GM23338 (cell line): ENCODE measurements at regions not wholly inside any gene's neighbourhood (a gene's known extent, or its start where the extent isn't known, plus 50 kb on each side); places are given as distances from the start of the nearest gene placed in this dataset.

Experiments used
- ATAC-seq: fragments of 200-7000 bp; cut with Tn5 transposase; 3 replicates; pipeline ENCODE4 v1.9.1; 2020
- DNase-seq: peaks from one replicate; pipeline ENCODE4 v3.0.0-alpha.2; 2015; ENCODE audit warnings: low spot score
- H2AFZ ChIP-seq: fragments of 200-600 bp; sonication (generic); 2 replicates; pipeline ENCODE4 v1.8.0; 2016; ENCODE audit warnings: antibody characterized with exemption, mild to moderate bottlenecking, moderate library complexity
- H3F3A ChIP-seq: fragments of 200-600 bp; sonication (generic); replicated peaks from 2 replicates; pipeline ENCODE4 v1.8.0; 2017; ENCODE audit warnings: antibody characterized with exemption, mixed run types, low read depth
- H3K27ac ChIP-seq: fragments of 200-600 bp; sonication (generic); 2 replicates; pipeline ENCODE4 v1.6.1; 2016; ENCODE audit warnings: low read depth
- H3K27me3 ChIP-seq: fragments of 200-600 bp; sonication (generic); 2 replicates; pipeline ENCODE4 v1.8.0; 2016; ENCODE audit warnings: mild to moderate bottlenecking, mixed run types, moderate library complexity; ENCODE audit not compliant: insufficient read depth
- H3K36me3 ChIP-seq: fragments of 200-600 bp; sonication (generic); 2 replicates; pipeline ENCODE4 v1.8.0; 2016; ENCODE audit warnings: mild to moderate bottlenecking; ENCODE audit not compliant: insufficient read depth
- H3K4me1 ChIP-seq: fragments of 200-600 bp; sonication (generic); 2 replicates; pipeline ENCODE4 v1.8.0; 2016; ENCODE audit warnings: mild to moderate bottlenecking, moderate library complexity; ENCODE audit not compliant: insufficient read depth
- H3K4me2 ChIP-seq: fragments of 200-600 bp; sonication (generic); 2 replicates; pipeline ENCODE4 v1.7.1; 2017; ENCODE audit warnings: mixed run types
- H3K4me3 ChIP-seq: fragments of 200-600 bp; sonication (generic); 2 replicates; pipeline ENCODE4 v1.6.1; 2016; ENCODE audit warnings: mixed run types
- H3K79me2 ChIP-seq: fragments of 200-600 bp; sonication (generic); replicated peaks from 2 replicates; pipeline ENCODE4 v1.8.0; 2017; ENCODE audit warnings: mild to moderate bottlenecking; ENCODE audit not compliant: insufficient read depth
- H3K9me2 ChIP-seq: fragments of 200-600 bp; sonication (generic); 2 replicates; pipeline ENCODE4 v1.8.0; 2017; ENCODE audit not compliant: insufficient read depth
- H4K20me1 ChIP-seq: fragments of 200-600 bp; sonication (generic); replicated peaks from 2 replicates; pipeline ENCODE4 v1.8.0; 2017; ENCODE audit warnings: mild to moderate bottlenecking; ENCODE audit not compliant: insufficient read depth
- H3K27ac Mint-ChIP-seq: 2 replicates; pipeline ENCODE4 v1.8.0; 2020; ENCODE audit warnings: inconsistent platforms, mild to moderate bottlenecking, moderate library complexity, mixed read lengths
- H3K27me3 Mint-ChIP-seq: 3 replicates; pipeline ENCODE4 v1.8.0; 2022; ENCODE audit warnings: low read depth, mild to moderate bottlenecking, moderate library complexity, mixed read lengths, inconsistent platforms; ENCODE audit not compliant: insufficient read depth, poor library complexity
- H3K36me3 Mint-ChIP-seq: 3 replicates; pipeline ENCODE4 v1.8.0; 2021; ENCODE audit warnings: low read depth, mild to moderate bottlenecking, inconsistent platforms, moderate library complexity, mixed read lengths
- H3K4me1 Mint-ChIP-seq: 3 replicates; pipeline ENCODE4 v1.8.0; 2020; ENCODE audit warnings: mild to moderate bottlenecking, inconsistent platforms, mixed read lengths
- H3K4me3 Mint-ChIP-seq: 3 replicates; pipeline ENCODE4 v1.8.0; 2021; ENCODE audit warnings: moderate library complexity, mild to moderate bottlenecking, inconsistent platforms, mixed read lengths
- H3K9me3 Mint-ChIP-seq: 3 replicates; pipeline ENCODE4 v1.8.0; 2020; ENCODE audit warnings: moderate library complexity, mild to moderate bottlenecking, inconsistent platforms, mixed read lengths
- CREB1 ChIP-seq: fragments of 250-450 bp; sonication (Bioruptor Pico); IDR thresholded peaks from 2 replicates; pipeline ENCODE4 v1.5.0; 2020; ENCODE audit warnings: low read depth, mild to moderate bottlenecking, moderate library complexity
- EZH2 ChIP-seq: fragments of 200-600 bp; sonication (generic); IDR thresholded peaks from one replicate; pipeline ENCODE4 v1.8.0; 2017; ENCODE audit warnings: antibody characterized with exemption, mild to moderate bottlenecking, low read depth; ENCODE audit not compliant: unreplicated experiment
- EZH2phosphoT487 ChIP-seq: fragments of 200-600 bp; sonication (generic); IDR thresholded peaks from one replicate; pipeline ENCODE4 v1.8.1; 2018; ENCODE audit warnings: antibody characterized with exemption; ENCODE audit not compliant: unreplicated experiment
- JUNB ChIP-seq: IDR thresholded peaks from one replicate; pipeline ENCODE4 v1.6.1; 2016; ENCODE audit warnings: antibody characterized with exemption; ENCODE audit not compliant: unreplicated experiment
- NANOG ChIP-seq: IDR thresholded peaks from 2 replicates; pipeline ENCODE4 v1.6.1; 2016; ENCODE audit warnings: antibody characterized with exemption, borderline replicate concordance
- POLR2AphosphoS5 ChIP-seq: IDR thresholded peaks from 2 replicates; pipeline ENCODE4 v1.6.1; 2016; ENCODE audit warnings: antibody characterized with exemption, low read depth
- STAT1 ChIP-seq: IDR thresholded peaks from one replicate; pipeline ENCODE4 v1.6.1; 2016; ENCODE audit warnings: antibody characterized with exemption; ENCODE audit not compliant: unreplicated experiment
- ZNF114 ChIP-seq: fragments of 250-450 bp; sonication (Bioruptor Pico); IDR thresholded peaks from 2 replicates; pipeline ENCODE4 v1.5.0; 2020; ENCODE audit warnings: mild to moderate bottlenecking, moderate library complexity
- ZNF331 ChIP-seq: fragments of 250-450 bp; sonication (Bioruptor Pico); IDR thresholded peaks from 2 replicates; pipeline ENCODE4 v1.5.0; 2020; ENCODE audit warnings: low read depth, mild to moderate bottlenecking, moderate library complexity
- TF ChIP-seq, protein P1 (sequence below): IDR thresholded peaks from 2 replicates; pipeline ENCODE4 v1.6.1; 2016; ENCODE audit warnings: antibody characterized with exemption
- TF ChIP-seq, protein P2 (sequence below), 2 experiments: fragments of 200-600 bp in 1 of 2; sonication (generic) in 1 of 2; conservative IDR thresholded peaks; 2 replicates each; pipeline versions ENCODE4 v1.5.1 to v1.6.1; 2016 to 2017; ENCODE audit warnings: antibody characterized with exemption in 2 of 2, low read depth in 2 of 2, mild to moderate bottlenecking in 2 of 2, moderate library complexity in 1 of 2
- TF ChIP-seq, protein P3 (sequence below): IDR thresholded peaks from one replicate; pipeline ENCODE4 v1.6.1; 2018; ENCODE audit warnings: antibody characterized with exemption; ENCODE audit not compliant: unreplicated experiment
- TF ChIP-seq, protein P4 (sequence below): fragments of 250-450 bp; sonication (Bioruptor Pico); IDR thresholded peaks from 2 replicates; pipeline ENCODE4 v1.5.0; 2020; ENCODE audit warnings: mild to moderate bottlenecking, moderate library complexity

DNA sequence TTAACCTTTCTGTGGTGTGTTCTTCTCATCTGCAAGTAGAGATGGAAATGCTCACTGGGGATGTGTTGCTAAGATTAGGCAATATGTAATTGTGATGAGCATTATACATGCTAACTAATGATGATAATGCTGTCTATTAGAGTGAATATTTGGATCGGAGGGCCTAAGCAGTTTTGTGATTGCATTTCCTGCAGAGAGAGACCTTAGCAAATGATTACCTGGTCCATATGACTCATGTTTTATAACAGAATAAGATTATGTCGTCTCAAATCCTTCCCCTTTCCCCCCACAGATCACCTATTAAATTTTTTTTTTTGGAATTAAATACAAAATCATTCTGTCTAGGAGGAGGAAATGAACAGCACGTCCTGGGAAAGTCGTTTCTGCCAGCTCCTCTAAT is 82.7 kb downstream of the IZUMO3 start:
- DNase-seq (no peak), ATAC-seq (no peak)
- H3K27me3 ChIP-seq, result no peaks in the 10 kb centered on the region
- Mint-ChIP-seq H3K4me1 (peaks cover 30% of the 10 kb centered on the region), H3K4me3 (no peak overlapping the region), H3K27ac (no peak overlapping the region), H3K9me3 (no peaks in the 10 kb centered on the region), H3K27me3 (no peaks in the 10 kb centered on the region), H3K36me3 (no peaks in the 10 kb centered on the region)
- no peak overlapping the region for H3K4me3 ChIP-seq
- H3K4me2 ChIP-seq, result no peak overlapping the region
- no peak overlapping the region for H3K27ac ChIP-seq
- H3K36me3 ChIP-seq, result no peaks in the 10 kb centered on the region
- H3K79me2 ChIP-seq, result no peaks in the 10 kb centered on the region
- H3K9me2 ChIP-seq, result no peaks in the 10 kb centered on the region
- no peaks in the 10 kb centered on the region for H4K20me1 ChIP-seq
- peaks cover 22% of the 10 kb centered on the region; the same call in 1 of the 2 replicates for H3K4me1 ChIP-seq
- H2AFZ ChIP-seq, result peak overlapping the region; percentile 61; the same call in 1 of the 2 replicates
- no peak for TF ChIP-seq CREB1 (CRISPR knock-in tag)
- no peak for TF ChIP-seq EZH2
- no peak for TF ChIP-seq POLR2AphosphoS5
- TF ChIP-seq, protein P1, sequence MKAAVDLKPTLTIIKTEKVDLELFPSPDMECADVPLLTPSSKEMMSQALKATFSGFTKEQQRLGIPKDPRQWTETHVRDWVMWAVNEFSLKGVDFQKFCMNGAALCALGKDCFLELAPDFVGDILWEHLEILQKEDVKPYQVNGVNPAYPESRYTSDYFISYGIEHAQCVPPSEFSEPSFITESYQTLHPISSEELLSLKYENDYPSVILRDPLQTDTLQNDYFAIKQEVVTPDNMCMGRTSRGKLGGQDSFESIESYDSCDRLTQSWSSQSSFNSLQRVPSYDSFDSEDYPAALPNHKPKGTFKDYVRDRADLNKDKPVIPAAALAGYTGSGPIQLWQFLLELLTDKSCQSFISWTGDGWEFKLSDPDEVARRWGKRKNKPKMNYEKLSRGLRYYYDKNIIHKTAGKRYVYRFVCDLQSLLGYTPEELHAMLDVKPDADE, result no peak
- no peak for TF ChIP-seq ZNF114
- no peak for TF ChIP-seq ZNF331
- TF ChIP-seq, protein P2, sequence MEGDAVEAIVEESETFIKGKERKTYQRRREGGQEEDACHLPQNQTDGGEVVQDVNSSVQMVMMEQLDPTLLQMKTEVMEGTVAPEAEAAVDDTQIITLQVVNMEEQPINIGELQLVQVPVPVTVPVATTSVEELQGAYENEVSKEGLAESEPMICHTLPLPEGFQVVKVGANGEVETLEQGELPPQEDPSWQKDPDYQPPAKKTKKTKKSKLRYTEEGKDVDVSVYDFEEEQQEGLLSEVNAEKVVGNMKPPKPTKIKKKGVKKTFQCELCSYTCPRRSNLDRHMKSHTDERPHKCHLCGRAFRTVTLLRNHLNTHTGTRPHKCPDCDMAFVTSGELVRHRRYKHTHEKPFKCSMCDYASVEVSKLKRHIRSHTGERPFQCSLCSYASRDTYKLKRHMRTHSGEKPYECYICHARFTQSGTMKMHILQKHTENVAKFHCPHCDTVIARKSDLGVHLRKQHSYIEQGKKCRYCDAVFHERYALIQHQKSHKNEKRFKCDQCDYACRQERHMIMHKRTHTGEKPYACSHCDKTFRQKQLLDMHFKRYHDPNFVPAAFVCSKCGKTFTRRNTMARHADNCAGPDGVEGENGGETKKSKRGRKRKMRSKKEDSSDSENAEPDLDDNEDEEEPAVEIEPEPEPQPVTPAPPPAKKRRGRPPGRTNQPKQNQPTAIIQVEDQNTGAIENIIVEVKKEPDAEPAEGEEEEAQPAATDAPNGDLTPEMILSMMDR (conservative IDR thresholded peaks at IDR 0.05; ENCODE audit: low read depth in 2 of 2), result no peak
- no peak for TF ChIP-seq NANOG
- no peak for TF ChIP-seq EZH2phosphoT487
- TF ChIP-seq, protein P3, sequence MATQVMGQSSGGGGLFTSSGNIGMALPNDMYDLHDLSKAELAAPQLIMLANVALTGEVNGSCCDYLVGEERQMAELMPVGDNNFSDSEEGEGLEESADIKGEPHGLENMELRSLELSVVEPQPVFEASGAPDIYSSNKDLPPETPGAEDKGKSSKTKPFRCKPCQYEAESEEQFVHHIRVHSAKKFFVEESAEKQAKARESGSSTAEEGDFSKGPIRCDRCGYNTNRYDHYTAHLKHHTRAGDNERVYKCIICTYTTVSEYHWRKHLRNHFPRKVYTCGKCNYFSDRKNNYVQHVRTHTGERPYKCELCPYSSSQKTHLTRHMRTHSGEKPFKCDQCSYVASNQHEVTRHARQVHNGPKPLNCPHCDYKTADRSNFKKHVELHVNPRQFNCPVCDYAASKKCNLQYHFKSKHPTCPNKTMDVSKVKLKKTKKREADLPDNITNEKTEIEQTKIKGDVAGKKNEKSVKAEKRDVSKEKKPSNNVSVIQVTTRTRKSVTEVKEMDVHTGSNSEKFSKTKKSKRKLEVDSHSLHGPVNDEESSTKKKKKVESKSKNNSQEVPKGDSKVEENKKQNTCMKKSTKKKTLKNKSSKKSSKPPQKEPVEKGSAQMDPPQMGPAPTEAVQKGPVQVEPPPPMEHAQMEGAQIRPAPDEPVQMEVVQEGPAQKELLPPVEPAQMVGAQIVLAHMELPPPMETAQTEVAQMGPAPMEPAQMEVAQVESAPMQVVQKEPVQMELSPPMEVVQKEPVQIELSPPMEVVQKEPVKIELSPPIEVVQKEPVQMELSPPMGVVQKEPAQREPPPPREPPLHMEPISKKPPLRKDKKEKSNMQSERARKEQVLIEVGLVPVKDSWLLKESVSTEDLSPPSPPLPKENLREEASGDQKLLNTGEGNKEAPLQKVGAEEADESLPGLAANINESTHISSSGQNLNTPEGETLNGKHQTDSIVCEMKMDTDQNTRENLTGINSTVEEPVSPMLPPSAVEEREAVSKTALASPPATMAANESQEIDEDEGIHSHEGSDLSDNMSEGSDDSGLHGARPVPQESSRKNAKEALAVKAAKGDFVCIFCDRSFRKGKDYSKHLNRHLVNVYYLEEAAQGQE, result no peak
- TF ChIP-seq, protein P4, sequence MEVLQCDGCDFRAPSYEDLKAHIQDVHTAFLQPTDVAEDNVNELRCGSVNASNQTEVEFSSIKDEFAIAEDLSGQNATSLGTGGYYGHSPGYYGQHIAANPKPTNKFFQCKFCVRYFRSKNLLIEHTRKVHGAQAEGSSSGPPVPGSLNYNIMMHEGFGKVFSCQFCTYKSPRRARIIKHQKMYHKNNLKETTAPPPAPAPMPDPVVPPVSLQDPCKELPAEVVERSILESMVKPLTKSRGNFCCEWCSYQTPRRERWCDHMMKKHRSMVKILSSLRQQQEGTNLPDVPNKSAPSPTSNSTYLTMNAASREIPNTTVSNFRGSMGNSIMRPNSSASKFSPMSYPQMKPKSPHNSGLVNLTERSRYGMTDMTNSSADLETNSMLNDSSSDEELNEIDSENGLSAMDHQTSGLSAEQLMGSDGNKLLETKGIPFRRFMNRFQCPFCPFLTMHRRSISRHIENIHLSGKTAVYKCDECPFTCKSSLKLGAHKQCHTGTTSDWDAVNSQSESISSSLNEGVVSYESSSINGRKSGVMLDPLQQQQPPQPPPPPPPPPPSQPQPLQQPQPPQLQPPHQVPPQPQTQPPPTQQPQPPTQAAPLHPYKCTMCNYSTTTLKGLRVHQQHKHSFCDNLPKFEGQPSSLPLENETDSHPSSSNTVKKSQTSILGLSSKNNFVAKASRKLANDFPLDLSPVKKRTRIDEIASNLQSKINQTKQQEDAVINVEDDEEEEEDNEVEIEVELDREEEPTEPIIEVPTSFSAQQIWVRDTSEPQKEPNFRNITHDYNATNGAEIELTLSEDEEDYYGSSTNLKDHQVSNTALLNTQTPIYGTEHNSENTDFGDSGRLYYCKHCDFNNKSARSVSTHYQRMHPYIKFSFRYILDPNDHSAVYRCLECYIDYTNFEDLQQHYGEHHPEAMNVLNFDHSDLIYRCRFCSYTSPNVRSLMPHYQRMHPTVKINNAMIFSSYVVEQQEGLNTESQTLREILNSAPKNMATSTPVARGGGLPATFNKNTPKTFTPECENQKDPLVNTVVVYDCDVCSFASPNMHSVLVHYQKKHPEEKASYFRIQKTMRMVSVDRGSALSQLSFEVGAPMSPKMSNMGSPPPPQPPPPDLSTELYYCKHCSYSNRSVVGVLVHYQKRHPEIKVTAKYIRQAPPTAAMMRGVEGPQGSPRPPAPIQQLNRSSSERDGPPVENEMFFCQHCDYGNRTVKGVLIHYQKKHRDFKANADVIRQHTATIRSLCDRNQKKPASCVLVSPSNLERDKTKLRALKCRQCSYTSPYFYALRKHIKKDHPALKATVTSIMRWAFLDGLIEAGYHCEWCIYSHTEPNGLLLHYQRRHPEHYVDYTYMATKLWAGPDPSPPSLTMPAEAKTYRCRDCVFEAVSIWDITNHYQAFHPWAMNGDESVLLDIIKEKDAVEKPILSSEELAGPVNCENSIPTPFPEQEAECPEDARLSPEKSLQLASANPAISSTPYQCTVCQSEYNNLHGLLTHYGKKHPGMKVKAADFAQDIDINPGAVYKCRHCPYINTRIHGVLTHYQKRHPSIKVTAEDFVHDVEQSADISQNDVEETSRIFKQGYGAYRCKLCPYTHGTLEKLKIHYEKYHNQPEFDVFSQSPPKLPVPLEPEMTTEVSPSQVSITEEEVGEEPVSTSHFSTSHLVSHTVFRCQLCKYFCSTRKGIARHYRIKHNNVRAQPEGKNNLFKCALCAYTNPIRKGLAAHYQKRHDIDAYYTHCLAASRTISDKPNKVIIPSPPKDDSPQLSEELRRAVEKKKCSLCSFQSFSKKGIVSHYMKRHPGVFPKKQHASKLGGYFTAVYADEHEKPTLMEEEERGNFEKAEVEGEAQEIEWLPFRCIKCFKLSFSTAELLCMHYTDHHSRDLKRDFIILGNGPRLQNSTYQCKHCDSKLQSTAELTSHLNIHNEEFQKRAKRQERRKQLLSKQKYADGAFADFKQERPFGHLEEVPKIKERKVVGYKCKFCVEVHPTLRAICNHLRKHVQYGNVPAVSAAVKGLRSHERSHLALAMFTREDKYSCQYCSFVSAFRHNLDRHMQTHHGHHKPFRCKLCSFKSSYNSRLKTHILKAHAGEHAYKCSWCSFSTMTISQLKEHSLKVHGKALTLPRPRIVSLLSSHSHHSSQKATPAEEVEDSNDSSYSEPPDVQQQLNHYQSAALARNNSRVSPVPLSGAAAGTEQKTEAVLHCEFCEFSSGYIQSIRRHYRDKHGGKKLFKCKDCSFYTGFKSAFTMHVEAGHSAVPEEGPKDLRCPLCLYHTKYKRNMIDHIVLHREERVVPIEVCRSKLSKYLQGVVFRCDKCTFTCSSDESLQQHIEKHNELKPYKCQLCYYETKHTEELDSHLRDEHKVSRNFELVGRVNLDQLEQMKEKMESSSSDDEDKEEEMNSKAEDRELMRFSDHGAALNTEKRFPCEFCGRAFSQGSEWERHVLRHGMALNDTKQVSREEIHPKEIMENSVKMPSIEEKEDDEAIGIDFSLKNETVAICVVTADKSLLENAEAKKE (CRISPR knock-in tag), result no peak
- TF ChIP-seq STAT1, result no peak
- no peak for TF ChIP-seq JUNB
- H3F3A ChIP-seq, result no peaks in the 10 kb centered on the region
